ENCODE measurements at regions not wholly inside any gene's neighbourhood (a gene's known extent, or its start where the extent isn't known, plus 50 kb on each side); places are given as distances from the start of the nearest gene placed in this dataset.
A peak's percentile ranks its signal among the peaks of the same experiment; 100 is the strongest.

DNA sequence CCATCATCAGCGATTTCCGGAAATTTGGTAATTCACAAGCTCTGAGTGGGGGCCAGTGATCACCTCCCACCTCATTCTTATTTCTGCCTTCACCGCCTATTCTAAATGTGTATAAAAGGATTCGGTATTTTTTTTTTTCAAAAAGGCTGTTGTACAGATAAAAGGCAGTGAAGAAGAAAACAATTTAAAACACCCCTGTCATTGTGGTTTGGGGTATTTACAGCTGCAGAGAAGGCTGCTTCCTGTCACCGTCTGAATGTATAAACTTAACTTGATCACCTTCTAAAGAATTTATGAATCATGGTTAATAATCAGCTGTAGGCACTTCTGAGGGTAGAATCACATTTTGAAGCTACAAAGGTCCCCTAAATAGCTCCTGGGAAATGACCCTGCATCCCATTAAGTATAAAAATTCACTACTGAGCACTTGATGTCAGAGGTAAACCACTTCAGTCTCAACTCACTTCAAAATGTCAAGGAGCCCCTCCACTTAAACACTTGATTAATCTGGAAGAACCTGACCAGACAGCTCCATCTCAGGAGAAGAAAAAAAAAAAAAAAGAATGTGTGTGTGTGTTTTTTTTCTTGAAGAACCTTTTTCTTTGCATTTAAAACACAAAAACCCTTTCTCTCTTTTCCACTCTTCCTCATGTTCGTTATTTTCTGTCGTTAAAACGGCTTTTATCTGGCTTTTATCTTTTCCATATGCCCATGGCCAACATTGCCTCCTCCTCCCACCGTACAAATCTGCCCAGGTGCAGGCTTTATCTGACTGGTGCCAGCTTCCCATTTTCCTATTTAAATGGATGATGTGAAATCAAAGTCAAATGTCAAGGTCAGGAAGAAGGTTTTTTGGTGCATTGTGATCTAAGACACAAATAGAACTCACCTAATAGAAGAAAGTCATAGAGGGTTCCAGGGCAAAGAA, 291.2 kb downstream of the IRX1 start:
- WGBS, 5 donors, result 45 to 57% (median 51%) methylated on average over 9 of the region's 9 CpGs
- intact Hi-C loops (cut with DNase I; ENCODE audit: low total_unique reads), result no loop called here
- no peaks in the 10 kb centered on the region for H3K36me3 ChIP-seq
- H3K4me1 ChIP-seq, result no peaks in the 10 kb centered on the region
- no peak overlapping the region for H3K27ac ChIP-seq
- peak in 1 of 2 donors; percentile 32 for DNase-seq
- peaks cover 0 to 15% (median 5%) of the 10 kb centered on the region in 4 donors for H3K9me3 ChIP-seq
- TF ChIP-seq EP300 (IDR thresholded peaks at IDR 0.05), result no peak
- no peak for TF ChIP-seq POLR2A (IDR thresholded peaks at IDR 0.05)
- no peak for TF ChIP-seq POLR2AphosphoS5 (IDR thresholded peaks at IDR 0.05)
- TF ChIP-seq, protein P1, sequence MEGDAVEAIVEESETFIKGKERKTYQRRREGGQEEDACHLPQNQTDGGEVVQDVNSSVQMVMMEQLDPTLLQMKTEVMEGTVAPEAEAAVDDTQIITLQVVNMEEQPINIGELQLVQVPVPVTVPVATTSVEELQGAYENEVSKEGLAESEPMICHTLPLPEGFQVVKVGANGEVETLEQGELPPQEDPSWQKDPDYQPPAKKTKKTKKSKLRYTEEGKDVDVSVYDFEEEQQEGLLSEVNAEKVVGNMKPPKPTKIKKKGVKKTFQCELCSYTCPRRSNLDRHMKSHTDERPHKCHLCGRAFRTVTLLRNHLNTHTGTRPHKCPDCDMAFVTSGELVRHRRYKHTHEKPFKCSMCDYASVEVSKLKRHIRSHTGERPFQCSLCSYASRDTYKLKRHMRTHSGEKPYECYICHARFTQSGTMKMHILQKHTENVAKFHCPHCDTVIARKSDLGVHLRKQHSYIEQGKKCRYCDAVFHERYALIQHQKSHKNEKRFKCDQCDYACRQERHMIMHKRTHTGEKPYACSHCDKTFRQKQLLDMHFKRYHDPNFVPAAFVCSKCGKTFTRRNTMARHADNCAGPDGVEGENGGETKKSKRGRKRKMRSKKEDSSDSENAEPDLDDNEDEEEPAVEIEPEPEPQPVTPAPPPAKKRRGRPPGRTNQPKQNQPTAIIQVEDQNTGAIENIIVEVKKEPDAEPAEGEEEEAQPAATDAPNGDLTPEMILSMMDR (IDR thresholded peaks at IDR 0.05), result no peak
- no peaks in the 10 kb centered on the region for H3K27me3 ChIP-seq
- no peak overlapping the region for H3K4me3 ChIP-seq

DNA sequence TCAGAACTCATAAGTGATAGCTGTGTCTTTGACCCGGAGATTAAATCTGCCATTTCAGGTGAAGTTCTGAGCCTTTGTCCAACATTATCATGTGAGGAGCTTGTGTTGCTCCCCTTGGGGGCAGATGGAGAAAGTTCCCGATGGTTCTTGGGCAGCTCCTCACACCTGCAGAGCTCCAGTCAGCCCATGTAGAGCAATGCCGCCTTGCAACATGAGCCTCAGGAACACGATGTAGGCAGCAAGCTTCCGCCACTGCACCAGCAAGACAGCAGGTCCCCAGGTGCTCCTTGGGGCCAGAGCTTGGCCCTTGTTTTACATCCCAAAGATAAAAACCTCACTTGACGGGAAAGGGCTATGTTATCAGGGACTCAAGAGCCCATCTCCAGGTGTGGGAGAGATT, 292.7 kb downstream of the IRX1 start:
- Histone ChIP-seq H3K27ac (no peak overlapping the region), H3K4me1 (no peaks in the 10 kb centered on the region), H3K4me3 (no peak overlapping the region), H3K9me3 (peaks cover 0 to 7% (median 3%) of the 10 kb centered on the region in 4 donors), H3K27me3 (no peaks in the 10 kb centered on the region), H3K36me3 (no peaks in the 10 kb centered on the region)
- intact Hi-C loops (cut with DNase I; ENCODE audit: low total_unique reads), result no loop called here
- DNase-seq, result no peak
- 78 to 92% (median 89%) methylated on average over 6 of the region's 6 CpGs for WGBS, 5 donors
- TF ChIP-seq, protein P1 (IDR thresholded peaks at IDR 0.05), result no peak

DNA sequence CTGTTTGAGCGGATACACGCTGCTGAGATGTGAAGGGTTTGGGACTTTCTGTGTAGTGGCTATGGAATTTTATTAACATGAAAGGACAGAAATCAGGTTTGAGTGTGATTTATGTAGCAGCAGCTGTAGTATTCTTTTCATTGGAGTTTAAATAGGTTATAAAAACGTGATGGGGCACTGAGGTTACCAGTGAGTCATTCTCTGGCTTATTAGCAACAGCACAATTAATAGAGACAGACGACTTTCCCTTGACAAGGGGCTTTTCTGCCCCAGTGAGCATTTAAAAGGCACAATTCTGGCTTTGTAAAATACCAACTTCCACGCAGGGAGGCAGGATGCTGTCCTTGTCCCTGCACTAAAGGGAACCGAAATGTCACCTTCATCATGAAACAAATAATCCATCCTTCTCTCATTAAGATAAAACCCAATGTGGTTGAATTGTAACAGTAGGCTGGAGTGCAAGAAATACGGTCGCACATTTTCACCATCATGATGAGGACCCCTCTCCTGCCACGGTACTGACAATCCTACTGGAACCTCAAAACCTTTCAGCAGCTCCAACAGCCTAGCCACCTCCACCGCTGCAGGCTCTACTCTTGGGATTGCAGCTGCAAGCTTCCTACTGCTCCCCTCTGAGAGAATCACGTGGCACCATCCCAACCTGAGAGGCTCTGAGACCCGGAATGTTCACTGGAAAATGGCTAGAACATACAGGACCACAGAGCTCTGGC, 293.9 kb downstream of the IRX1 start:
- TF ChIP-seq, protein P1 (IDR thresholded peaks at IDR 0.05), result no peak
- TF ChIP-seq POLR2AphosphoS5 (IDR thresholded peaks at IDR 0.05) (no peak), POLR2A (IDR thresholded peaks at IDR 0.05) (no peak), EP300 (IDR thresholded peaks at IDR 0.05) (no peak)
- Histone ChIP-seq H3K4me1 (no peaks in the 10 kb centered on the region), H3K36me3 (no peaks in the 10 kb centered on the region), H3K4me3 (no peak overlapping the region), H3K9me3 (peaks cover 0 to 7% (median 3%) of the 10 kb centered on the region in 4 donors), H3K27ac (no peak overlapping the region), H3K27me3 (no peaks in the 10 kb centered on the region)
- DNase-seq, result no peak
- intact Hi-C loops (cut with DNase I; ENCODE audit: low total_unique reads), result no loop called here
- WGBS, 5 donors, result 65 to 72% (median 70%) methylated on average over 12 of the region's 12 CpGs

DNA sequence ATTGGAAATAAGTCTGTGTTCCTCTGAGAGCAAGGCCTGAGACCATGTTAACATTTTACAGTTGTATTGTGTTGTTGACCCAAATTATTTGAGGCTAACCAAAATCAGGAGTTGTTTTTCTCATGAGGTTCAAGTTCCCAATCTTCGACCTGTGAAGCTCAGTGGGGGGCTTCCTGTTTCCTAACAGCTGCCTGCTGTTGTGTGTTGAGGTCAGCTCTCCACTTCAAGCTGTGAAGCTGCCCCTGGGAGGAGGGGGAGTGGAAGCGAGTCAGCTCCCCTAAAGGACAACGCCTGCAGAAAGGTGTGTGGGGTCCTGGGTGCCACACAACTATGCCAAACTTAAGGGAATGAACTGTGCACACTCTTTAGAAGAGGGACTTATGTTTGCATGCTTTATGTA, 295.5 kb downstream of the IRX1 start:
- H3K27ac ChIP-seq, result no peak overlapping the region
- TF ChIP-seq EP300 (IDR thresholded peaks at IDR 0.05) (no peak), POLR2A (IDR thresholded peaks at IDR 0.05) (no peak), POLR2AphosphoS5 (IDR thresholded peaks at IDR 0.05) (no peak)
- TF ChIP-seq, protein P1 (IDR thresholded peaks at IDR 0.05), result no peak
- no peaks in the 10 kb centered on the region for H3K27me3 ChIP-seq
- no peaks in the 10 kb centered on the region for H3K4me1 ChIP-seq
- WGBS, 5 donors, result 31 to 61% (median 35%) methylated on average over 3 of the region's 3 CpGs
- no peak overlapping the region for H3K4me3 ChIP-seq
- peaks cover 0 to 7% (median 5%) of the 10 kb centered on the region in 4 donors for H3K9me3 ChIP-seq
- DNase-seq, result no peak
- no peaks in the 10 kb centered on the region for H3K36me3 ChIP-seq
- intact Hi-C loops (cut with DNase I; ENCODE audit: low total_unique reads), result no loop called here
